ENCODE measurements at regions not wholly inside any gene's neighbourhood (a gene's known extent, or its start where the extent isn't known, plus 50 kb on each side); places are given as distances from the start of the nearest gene placed in this dataset.
"Not testable (repeated sequence)": the region's sequence is repeated elsewhere in the genome, so short reads cannot be mapped to it uniquely, and the experiment has no call there.

DNA sequence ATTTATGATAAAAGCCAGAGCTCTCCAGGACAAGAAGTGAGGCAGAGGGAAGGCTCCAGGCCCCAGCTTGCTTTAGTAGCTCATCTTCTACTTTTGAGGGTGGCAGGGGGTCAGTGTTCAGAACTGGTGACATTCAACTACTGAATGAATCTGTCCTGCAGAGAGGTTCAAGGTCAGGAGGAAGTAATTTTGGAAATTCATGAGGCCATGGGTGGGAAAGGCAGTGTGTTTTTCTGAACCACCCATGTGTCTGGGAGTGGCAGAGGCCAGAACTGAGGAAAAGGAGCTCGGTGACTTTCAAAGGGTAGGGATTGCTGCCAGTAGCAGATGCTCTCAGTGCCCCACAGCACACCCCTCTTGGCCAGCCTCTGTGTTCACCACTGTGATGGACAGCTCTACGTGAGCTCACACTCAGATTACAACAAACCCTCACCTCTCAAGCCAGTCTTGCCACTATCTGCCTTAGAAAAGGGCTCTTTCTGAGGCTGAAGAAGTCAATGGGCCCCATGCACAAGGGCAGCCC is 571.2 kb downstream of the RAB28 start:
- TF ChIP-seq, protein P1, sequence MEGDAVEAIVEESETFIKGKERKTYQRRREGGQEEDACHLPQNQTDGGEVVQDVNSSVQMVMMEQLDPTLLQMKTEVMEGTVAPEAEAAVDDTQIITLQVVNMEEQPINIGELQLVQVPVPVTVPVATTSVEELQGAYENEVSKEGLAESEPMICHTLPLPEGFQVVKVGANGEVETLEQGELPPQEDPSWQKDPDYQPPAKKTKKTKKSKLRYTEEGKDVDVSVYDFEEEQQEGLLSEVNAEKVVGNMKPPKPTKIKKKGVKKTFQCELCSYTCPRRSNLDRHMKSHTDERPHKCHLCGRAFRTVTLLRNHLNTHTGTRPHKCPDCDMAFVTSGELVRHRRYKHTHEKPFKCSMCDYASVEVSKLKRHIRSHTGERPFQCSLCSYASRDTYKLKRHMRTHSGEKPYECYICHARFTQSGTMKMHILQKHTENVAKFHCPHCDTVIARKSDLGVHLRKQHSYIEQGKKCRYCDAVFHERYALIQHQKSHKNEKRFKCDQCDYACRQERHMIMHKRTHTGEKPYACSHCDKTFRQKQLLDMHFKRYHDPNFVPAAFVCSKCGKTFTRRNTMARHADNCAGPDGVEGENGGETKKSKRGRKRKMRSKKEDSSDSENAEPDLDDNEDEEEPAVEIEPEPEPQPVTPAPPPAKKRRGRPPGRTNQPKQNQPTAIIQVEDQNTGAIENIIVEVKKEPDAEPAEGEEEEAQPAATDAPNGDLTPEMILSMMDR (IDR thresholded peaks at IDR 0.05; ENCODE audit: low read depth, low read length), result no peak
- no peak overlapping the region for H3K4me3 ChIP-seq (ENCODE audit: low read depth, low read length)

DNA sequence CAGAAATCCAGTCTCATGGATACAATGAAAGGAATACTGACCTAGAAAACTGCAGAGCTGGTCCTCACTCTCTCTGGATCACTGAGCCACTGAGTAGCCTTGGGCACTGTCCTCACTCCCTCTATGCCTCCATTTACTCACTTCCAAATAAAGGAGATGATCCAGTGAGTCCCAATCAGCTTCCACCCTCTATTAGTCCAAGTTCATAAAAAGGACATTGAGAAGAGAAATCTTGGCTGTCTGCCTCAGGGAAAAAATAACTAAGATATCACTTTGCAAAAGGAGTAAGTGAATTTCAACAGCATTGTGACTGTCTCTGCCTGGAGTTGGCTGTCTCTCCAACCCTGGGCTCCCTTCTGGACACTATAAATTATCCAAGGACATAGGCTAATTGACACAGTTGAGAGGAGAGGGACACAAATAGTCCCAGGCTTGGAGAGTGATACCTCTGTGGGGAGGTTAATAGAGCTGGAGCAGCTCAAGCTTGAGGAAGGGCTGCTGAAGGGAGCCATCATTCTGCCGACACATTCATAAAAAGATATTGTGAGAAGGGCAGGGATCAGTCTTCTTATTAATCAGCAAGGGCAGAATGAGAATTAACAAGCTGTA is 572.3 kb downstream of the RAB28 start:
- TF ChIP-seq, protein P1 (IDR thresholded peaks at IDR 0.05; ENCODE audit: low read depth, low read length), result no peak
- H3K4me3 ChIP-seq (ENCODE audit: low read depth, low read length), result no peak overlapping the region

DNA sequence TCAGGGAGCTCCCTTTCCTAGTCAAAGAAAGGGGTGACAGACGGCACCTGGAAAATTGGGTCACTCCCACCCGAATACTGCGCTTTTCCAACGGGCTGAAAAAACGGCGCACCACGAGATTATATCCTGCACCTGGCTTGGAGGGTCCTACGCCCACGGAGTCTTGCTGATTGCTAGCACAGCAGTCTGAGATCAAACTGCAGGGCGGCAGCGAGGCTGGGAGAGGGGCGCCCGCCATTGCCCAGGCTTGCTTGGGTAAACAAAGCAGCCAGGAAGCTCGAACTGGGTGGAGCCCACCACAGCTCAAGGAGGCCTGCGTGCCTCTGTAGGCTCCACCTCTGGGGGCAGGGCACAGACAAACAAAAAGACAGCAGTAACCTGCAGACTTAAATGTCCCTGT is 580.5 kb downstream of the RAB28 start:
- not testable (repeated sequence) for H3K4me3 ChIP-seq (ENCODE audit: low read depth, low read length)

DNA sequence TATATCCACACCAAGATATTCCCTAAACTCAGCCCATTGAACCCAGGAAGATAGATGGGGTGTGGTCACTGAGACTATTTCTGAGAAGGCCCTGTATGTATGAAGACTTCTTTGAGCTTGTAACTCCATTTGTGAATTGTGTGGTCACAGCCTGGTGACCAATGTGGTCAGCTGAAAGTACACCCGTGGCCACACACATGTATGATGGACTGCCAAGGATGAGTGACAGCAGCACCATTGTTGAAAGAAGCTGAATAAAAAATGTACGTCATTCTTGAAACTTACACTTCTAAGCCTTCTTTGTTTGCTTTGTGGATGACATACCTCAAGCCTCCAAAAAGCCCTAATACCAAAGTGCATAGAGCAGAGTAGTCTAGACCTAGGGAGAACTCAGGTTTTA is 581.4 kb downstream of the RAB28 start:
- no peak overlapping the region for H3K4me3 ChIP-seq (ENCODE audit: low read depth, low read length)
- TF ChIP-seq, protein P1 (IDR thresholded peaks at IDR 0.05; ENCODE audit: low read depth, low read length), result no peak

DNA sequence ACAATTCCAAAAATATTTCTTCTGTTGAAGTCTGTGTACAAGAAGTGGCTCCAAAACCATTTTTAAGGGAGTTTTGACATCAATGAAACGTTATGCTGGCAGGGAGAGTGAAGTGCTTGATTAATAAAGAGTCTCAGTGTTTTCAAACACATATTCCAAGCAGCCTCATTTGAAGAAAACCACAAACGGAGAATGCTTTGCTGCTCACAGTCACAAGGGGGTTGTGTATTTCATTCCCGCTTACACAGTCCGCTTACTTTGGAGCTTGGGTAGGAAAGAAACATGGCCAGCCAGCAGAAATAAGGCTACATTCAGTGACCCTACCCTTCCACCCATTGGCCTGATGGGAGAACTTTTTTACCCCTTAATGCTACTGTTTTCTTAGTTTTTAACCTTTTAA is 586.2 kb downstream of the RAB28 start:
- no peak overlapping the region for H3K4me3 ChIP-seq (ENCODE audit: low read depth, low read length)
- TF ChIP-seq, protein P1 (IDR thresholded peaks at IDR 0.05; ENCODE audit: low read depth, low read length), result no peak

DNA sequence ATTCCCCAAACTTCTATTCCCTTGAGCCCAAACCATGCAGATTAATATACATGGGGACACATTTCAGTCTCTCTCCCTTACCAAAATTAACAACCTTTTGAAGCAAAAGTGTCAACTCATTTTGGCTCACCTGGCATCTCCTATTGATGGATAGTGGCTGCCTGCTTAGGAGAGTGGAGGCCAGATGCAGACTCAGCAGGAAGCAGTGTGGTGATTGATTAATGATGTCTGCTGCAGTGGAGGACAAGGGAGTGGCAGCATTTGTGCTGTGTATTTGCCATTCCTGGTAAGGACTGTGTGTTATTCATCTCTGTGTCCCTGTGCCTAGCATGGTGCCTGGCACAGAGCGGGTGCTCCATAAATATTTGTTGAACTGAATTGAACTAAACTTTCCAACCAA is 590.1 kb downstream of the RAB28 start:
- TF ChIP-seq, protein P1 (IDR thresholded peaks at IDR 0.05; ENCODE audit: low read depth, low read length), result no peak

DNA sequence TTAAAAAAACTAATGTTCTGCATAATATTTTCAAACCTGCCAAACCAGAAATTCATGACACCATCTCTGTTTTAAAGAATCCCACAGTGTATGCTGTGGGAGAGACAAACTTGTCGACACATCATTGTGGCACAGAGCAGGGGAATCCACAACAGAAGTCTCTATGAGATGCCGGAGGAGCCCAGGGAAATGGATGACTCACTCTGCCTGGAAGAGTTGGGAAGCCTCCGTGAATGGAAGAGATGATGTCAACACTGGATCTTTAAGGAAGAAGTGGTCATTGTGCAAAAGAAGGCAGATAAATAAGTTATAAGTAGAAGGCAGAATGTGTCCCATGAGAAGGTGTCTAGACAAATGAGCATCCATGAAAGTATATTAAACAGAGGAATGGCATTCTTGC is 595.1 kb downstream of the RAB28 start:
- TF ChIP-seq, protein P1 (IDR thresholded peaks at IDR 0.05; ENCODE audit: low read depth, low read length), result no peak
- no peak overlapping the region for H3K4me3 ChIP-seq (ENCODE audit: low read depth, low read length)

More for the DNA sequence above, 590.1 kb downstream of the RAB28 start:
- no peak overlapping the region for H3K4me3 ChIP-seq (ENCODE audit: low read depth, low read length)
